HPDE6-E6E7 (cell line): ENCODE measurements at regions not wholly inside any gene's neighbourhood (a gene's known extent, or its start where the extent isn't known, plus 50 kb on each side); places are given as distances from the start of the nearest gene placed in this dataset.
"Not testable (repeated sequence)": the region's sequence is repeated elsewhere in the genome, so short reads cannot be mapped to it uniquely, and the experiment has no call there.

Source experiments
- DNase-seq: peaks from one replicate; pipeline ENCODE4 v3.0.0; 2011; ENCODE audit warnings: missing footprints; ENCODE audit errors: extremely low spot score

DNA sequence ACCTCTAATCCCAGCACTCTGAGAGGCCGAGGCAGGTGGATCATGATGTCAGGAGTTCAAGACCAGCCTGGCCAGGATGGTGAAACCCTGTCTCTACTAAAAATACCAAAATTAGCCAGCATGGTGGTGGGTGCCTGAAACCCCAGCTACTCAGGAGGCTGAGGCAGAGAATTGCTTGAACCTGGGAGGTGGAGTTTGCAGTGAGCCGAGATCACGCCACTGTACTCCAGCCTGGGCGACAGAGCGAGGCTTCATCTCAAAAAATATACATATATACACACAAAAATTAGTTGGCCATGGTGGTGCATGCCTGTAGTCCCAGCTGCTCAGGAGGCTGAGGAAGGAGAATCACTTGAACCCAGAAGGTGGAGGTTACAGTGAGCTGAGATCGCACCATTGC is 273.6 kb downstream of the GOLGA6L6 start:
- not testable (repeated sequence) for DNase-seq

DNA sequence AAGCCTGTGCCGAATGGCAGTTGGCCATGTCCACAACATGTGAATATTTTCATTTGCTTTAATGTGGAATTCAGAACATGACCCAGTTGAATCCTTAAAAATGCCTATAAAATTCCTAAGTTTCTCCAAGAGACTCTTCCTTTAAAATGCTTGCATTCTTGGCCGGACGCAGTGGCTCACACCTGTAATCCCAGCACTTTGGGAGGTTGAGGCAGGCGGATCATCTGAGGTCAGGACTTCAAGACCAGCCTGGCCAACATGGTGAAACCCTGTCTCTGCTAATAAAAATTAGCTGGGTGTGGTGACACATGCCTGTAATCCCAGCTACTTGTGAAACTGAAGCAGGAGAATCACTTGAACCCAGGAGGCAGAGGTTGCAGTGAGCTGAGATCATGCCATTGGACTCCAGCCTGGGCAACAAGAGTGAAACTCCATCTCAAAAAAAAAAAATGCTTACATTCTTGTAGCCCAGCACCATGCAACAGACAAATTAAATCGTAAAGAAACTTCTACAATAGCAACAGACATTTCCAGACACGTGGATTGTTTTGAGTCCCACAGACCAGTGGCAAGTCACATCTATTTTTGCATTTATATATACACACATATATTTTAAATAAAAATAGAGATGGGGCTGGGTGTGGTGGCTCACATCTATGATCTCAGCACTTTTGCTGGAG is 274.4 kb downstream of the GOLGA6L6 start:
- not testable (repeated sequence) for DNase-seq

DNA sequence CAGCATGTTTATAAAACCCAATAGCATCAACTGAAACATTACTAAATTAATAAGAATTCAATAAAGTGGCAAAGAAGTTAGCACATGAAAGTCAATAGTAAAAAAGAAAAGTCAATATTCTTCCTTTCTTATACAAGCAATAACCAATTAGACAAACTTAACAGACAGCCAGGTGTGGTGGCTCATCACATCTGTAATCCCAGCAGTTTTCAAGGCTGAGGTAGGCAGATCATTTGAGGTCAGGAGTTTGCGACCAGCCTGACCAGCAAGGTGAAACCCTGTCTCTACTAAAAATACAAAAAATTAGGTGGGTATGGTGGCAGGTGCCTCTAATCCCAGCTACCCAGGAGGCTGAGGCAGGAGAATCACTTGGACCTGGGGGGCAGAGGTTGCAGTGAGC is 275.9 kb downstream of the GOLGA6L6 start:
- DNase-seq = not testable (repeated sequence)

DNA sequence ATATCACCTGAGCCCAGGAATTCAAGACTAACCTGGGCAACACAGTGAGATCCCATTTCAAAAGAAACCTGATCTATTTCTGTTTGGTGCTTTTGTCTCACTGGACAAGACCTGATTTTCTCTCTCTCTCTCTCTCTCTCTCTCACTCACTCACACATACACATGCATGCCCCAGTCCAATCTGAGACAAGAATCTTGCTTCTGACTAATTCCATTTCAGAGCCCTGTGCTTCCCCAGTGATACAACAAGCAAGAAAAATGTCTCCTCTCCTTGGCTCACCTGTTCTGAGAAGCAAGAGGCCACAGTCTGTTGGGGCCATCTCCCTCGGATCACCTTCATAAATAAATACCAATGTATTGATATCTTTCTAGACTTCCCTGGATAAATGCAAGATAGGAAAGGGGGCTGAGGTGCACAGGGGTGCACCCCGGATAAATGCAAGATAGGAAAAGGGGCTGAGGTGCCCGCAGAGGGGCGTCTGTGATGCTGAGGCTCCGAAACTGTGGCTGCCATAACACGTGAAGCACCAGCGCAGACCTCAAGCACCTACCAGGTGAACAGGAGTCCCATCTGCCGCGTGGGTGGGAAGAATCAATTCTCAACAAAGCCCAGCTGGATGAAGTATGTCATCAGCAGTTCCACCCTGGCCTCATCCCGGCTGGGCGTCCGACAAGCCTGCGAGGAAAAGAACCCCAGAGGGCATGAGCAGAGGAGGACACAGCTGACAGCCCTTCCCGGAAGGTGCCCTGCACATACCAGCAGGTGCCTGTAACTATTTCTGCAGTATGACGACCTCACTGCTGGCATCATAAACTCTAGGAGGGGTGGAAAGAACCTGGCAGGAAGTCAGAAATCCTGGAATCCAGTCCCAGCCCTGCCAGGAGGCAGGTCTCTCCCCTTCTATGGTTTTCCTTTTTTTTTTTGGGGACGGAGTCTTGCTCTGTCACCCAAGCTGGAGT is 280.0 kb downstream of the GOLGA6L6 start:
- DNase-seq = not testable (repeated sequence)

DNA sequence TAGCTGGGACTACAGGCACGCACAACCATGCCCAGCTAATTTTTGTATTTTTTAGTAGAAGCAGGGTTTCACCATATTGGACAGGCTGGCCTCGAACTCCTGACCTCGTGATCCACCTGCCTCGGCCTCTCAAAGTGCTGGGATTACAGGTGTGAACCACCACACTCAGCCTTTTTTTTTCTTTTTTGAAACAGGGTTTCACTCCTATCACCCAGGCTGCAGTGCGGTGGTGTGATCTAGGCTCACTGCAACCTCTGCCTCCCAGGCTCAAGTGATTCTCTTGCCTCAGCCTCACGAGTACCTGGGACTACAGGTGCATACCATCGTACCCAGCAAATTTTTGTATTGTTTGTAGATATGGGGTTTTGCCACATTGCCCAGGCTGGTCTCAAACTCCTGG is 280.9 kb downstream of the GOLGA6L6 start:
- DNase-seq = not testable (repeated sequence)

DNA sequence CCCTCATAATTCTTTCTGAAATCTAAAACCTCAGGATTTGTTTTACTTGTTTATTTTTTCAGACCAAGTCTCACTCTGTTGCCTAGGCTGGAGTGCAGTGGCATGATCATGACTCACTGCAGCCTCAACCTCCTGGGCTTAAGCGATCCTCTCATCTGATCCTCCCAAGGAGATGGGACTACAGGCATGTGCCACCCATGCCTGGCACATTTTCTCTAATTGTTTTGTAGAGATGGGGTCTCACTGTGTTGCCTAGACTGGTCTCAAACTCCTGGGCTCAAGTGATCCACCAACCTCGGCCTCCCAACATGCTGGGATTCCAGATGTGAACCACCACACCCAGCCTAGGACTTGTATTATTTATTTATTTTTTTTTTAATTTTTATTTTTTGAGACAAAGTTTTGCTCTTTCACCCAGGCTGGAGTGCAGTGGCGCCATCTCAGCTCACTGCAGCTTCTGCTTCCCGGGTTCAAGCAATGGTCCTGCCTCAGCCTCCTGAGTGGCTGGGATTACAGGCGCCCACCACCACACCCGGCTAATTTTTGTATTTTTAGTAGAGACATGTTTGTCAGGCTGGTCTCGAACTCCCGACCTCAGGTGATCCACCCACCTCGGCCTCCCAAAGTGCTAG is 281.9 kb downstream of the GOLGA6L6 start:
- DNase-seq = not testable (repeated sequence)

DNA sequence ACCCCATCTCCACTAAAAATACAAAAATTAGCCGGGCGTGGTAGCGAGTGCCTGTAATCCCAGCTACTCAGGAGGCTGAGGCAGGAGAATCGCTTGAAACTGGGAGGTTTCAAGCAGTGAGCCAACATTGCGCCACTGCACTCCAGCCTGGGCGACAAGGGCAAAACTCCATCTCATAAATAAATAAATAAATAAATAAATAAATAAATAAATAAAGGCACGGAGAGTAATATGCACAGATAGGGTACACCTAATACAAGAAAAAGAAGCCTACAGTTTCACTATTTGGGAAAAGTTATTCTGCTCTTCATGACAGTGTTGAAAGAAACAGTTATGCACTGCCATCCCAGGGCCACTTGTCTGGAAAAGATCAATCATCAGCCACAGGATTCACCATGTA is 285.2 kb downstream of the GOLGA6L6 start:
- not testable (repeated sequence) for DNase-seq

DNA sequence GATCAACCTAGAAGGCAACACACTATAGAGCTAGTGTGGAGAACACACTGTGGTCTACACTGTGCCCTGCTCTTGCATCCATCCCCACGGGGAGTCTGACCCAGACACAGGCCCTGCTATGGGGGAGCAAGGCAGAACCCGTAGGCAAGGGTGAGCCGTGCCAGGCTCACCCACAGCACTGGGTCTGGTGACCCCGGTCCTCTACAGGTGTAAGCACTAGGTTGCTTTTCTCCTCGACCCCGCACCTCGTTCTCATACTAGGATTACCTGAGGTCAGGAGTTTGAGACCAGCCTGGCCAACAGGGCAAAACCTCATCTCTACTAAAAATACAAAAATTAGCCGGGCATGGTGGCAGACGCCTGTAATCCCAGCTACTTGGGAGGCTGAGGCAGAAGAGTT is 286.0 kb downstream of the GOLGA6L6 start:
- DNase-seq = not testable (repeated sequence)

DNA sequence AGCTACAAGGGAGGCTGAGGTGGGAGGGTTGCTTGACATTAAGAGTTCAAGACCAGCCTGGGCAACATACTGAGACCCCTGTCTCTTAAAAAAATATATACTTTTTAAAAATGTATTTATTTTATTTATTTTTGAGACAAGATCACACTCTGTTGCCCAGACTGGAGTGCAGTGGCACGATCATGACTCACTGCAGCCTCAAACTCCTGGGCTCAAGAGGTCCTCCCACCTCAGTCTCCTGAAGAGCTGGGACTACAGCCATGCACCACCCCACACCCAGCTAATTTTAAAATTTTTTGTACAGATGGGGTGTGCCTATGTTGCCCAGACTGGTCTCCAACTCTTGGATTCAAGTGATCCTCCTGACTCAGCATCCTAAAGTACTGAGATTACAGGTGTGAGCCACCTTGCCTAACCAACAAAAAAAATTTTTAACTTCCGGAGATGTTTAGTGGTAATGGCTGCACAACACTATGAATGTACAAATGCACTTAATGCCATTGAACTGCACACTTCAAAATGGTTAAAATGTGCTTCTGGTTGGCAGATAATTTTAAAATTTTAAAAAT is 288.5 kb downstream of the GOLGA6L6 start:
- not testable (repeated sequence) for DNase-seq

DNA sequence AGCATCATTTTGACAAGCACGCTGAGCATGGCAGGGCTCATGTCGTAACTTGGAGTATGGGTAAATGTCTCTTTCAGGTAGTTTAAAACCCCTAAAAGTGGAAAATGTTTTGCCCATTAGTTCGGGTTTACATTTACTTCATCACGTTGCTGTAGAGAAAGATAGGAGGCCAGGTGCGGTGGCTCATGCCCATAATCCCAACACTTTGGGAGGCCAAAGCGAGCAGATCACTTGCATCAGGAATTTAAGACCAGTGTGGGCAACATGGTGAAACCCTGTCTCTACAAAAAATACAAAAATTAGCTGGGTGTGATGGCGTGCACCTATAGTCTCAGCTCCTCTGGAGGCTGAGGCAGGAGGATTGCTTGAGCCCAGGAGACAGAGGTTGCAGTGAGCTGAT is 289.6 kb downstream of the GOLGA6L6 start:
- not testable (repeated sequence) for DNase-seq

DNA sequence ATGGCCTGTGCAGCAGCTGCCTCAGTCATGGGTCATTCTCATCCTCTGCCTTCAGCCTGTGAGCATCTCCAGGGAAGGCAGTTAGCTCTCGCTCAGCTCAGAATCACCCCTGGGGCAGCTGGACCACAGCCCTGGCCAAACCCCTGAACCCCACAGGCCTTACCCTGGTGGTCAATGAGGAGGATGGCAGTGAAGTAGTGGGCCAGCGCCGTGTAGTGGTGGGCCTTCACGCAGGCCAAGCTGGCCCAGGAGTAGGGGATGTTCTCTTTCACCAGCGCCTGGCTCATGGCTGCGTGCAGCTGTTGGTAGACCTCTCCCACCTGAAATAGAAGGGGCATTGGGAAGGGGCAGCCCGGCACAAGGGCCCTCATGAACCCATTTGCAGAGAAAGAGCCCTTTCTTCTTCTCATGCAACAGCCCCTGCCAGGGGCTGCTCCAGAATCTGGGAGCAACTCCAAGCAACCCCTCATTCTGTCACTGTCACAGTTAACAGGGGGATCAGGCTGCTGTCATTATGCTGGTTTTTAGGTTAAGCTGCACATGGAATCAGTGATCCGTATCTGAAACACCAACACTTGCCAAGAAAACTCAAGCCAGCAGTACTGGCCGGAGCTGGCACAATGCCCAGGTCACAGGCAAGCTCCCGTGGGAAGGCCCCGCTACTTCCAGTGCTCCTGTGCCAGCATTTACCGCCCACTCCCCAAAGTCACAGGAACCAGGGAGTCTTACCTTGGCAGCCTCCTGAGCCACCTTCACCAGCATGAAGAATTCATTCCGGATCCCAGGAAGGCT is 290.2 kb downstream of the GOLGA6L6 start:
- DNase-seq = not testable (repeated sequence)

DNA sequence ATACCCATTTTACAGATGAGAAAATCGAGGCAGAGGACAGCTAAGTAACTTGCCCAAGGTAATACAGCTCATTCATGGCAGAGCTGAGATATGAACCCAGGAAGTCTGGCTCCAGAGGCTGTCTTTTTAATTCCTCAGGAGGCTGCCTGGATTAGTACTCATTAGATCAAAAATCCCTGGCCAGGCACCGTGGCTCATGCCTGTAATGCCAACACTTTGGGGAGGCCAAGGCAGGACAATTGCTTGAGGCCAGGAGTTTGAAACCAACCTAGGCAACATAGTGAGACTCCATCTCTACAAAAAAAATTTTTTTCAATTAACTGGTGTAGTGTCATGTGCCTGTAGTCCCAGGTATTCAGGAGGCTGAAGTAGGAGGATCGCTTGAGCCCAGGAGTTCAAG is 291.4 kb downstream of the GOLGA6L6 start:
- DNase-seq = not testable (repeated sequence)

DNA sequence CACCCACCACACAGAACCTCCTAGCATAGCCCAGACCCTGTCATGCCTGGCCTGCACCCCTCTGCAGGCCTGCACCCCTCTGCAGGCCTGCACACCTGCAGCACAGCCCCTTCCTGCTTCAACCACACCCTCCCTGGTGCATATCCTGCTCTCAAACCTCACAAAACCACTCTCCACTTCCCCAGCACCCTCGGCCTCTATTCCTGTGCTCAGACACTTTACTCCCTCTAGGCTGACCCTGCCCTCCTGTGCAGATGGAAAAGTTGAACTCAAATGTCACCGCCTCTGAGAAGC is 292.0 kb downstream of the GOLGA6L6 start:
- DNase-seq = not testable (repeated sequence)

DNA sequence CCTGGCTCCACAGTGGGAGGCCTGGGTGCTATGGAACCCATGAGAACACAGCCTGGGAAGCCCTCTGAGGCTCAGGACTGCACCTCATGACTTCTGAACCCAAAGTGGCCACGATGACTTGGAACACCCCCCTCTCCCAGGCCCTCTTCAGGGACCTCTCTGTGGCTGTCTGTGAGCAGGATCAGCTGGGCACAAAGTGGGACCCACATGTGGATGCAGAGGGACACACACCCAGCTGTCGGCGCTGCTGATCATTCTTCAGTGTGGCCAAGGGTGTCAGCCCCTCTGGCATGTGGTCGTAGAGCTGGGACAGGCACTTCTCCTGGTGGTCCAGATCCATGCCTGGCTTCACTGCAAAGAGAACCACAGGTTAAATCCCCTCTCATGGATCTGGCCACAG is 293.2 kb downstream of the GOLGA6L6 start:
- not testable (repeated sequence) for DNase-seq

DNA sequence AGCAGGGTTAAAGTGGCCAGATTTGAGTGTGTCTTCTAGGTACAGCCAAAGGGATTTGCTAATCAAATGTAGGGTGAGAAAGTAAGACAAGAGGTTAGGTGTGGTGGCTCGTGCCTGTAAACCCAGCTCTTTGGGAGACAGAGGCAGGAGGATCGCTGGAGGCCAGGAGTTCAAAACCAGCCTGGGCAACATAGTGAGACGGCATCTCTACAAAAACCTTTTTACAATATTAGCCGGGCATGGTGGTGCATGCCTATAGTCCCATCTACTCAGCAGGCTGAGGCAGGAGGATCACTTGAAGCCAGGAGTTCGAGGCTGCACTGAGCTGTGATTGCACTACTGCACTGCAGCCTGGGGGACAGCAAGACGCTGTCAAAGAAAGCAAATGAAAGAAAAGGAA is 294.5 kb downstream of the GOLGA6L6 start:
- DNase-seq = not testable (repeated sequence)

DNA sequence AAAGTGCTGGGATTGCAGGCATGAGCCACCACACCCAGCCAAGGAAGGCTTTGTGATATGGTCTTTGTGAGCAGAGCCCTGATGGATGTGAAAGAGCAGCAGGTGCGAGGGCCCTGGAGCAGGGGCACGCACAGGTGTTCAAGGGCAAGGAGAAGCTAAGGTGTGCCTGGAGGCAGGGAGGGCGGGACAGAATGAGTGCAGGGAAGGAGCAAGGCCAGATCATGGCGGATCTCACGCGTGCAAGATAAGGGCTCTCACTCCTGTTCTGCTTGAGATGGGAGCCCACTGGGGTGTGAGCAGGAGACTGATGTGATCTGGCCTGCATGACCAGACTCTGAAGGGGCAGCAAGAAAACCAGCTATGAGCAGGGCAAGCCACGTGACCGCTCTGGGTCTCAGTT is 295.0 kb downstream of the GOLGA6L6 start:
- not testable (repeated sequence) for DNase-seq

DNA sequence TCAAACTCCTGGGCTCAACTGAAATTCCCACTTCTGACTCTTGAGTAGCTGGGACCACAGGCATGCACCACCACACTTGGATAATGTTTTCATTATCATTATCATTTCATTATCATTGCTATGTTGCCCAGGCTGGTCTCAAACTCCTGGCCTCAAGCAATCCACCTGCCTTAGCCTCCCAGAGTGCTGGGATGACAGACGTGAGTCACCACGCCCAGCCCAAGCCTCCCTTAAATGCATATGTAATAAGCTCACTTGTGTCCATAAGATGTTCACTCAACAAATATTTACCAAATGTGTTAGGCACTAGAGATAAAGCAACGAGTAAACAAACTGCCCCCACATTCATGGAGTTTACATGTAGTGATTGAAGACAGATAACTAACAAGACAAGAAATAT is 295.7 kb downstream of the GOLGA6L6 start:
- DNase-seq = not testable (repeated sequence)

DNA sequence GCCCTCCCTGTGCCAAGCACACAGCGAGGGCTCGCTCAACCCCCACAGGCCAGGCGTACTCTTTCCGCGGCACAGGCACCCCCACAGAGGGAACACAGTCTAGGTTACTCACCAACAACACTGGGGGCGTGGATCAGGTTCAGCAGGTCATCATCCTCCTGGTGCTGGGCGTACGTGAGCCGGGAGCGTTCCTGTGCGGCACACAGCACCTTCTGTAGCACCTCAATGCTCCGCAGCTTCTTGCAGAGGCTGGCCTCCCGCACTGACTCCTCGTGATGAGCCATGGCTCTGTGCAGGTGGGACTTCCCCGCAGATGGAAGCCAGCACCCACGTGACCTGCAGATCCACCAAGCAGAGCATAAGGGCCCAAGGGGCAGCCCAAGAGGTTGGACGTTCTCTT is 296.8 kb downstream of the GOLGA6L6 start:
- not testable (repeated sequence) for DNase-seq

DNA sequence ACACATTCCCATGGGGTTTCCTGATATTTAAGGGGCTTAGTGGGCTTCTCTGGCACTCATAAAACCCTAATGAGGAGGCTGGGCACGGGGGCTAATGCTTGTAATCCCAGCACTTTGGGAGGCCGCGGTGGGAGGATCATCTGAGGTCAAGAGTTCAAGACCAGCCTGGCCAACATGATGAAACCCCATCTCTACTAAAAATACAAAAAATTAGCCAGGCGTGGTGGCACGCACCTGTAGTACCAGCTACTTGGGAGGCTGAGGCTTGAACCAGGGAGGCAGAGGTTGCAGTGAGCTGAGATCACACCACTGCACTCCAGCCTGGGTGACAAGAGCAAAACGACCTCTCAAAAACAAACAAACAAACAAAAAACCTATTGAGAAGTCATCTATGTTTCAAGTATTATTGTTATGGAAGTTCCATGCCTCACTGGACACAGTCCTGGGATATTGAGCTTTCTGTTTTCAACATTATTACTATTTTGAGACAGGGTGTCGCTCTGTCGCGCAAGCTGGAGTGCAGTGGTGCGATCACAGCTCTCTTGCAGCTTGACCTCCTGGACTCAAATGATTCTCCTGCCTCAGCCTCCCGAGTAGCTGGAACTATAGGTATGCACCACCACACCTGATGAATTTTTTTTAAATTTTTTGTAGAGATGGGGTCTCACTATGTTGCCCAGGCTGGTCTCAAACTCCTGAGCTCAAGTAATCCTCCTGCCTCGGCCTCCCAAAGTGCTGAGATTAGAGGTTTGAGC is 297.9 kb downstream of the GOLGA6L6 start:
- DNase-seq = not testable (repeated sequence)

DNA sequence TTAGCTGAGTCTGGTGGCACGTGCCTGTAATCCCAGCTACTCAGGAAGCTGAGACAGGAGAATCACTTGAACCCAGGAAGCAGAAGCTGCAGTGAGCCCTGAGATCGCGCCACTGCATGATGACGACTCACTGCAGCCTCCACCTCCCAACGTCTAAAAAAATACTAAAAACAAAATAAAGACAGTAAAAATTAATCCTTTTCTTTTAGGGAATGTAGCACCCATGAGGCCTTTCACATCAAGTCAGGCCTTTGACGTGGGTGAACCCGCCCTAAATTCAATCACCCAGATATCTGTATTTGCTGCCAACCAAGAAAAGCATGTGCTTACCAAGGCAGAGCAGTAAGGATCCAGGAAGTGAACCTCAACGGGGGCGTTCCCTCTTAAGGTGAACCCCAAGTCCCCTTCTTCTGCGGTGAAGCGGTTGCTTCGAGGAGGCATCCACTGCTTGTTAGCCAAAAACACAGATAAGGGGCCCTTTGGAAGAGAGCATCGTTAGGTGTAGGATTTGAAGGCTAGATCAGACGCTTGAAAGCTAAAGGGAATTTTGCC is 301.2 kb downstream of the GOLGA6L6 start:
- DNase-seq = not testable (repeated sequence)
